ENCODE measurements at regions not wholly inside any gene's neighbourhood (a gene's known extent, or its start where the extent isn't known, plus 50 kb on each side); places are given as distances from the start of the nearest gene placed in this dataset.
"Not testable (repeated sequence)": the region's sequence is repeated elsewhere in the genome, so short reads cannot be mapped to it uniquely, and the experiment has no call there.

DNA sequence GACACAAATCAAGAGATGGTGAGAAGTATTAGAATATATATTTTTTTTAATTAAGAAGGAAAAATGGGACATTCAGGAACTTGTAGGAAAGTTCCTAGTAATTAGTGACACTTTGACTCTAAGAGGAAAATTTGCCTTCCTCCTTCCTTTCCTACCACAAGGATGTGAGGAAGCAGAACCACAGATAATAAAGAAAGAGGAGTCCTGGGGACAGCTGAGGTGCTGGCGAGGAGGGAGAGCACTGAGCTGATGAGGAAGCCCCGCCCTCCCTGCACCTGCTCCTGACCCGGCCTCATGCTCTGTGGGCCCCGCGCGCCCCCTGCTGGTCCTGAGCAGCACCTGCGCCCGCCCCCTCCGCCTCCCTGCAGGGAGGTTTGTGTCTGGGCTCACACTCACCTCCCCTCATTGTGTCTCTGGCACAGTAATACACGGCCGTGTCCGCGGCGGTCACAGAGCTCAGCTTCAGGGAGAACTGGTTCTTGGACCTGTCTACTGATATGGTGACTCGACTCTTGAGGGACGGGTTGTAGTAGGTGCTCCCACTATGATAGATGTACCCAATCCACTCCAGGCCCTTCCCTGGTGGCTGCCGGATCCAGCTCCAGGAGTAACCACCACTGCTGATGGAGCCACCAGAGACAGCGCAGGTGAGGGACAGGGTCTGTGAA is 822.6 kb downstream of the TMEM121 start:
- TF ChIP-seq, protein P1, sequence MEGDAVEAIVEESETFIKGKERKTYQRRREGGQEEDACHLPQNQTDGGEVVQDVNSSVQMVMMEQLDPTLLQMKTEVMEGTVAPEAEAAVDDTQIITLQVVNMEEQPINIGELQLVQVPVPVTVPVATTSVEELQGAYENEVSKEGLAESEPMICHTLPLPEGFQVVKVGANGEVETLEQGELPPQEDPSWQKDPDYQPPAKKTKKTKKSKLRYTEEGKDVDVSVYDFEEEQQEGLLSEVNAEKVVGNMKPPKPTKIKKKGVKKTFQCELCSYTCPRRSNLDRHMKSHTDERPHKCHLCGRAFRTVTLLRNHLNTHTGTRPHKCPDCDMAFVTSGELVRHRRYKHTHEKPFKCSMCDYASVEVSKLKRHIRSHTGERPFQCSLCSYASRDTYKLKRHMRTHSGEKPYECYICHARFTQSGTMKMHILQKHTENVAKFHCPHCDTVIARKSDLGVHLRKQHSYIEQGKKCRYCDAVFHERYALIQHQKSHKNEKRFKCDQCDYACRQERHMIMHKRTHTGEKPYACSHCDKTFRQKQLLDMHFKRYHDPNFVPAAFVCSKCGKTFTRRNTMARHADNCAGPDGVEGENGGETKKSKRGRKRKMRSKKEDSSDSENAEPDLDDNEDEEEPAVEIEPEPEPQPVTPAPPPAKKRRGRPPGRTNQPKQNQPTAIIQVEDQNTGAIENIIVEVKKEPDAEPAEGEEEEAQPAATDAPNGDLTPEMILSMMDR (IDR thresholded peaks at IDR 0.05), result peak in 5 of 6 experiments; percentile 25 to 58 (median 40)
- H3K4me3 ChIP-seq; intact Hi-C loops (cut with DNase I); H3K9me3 ChIP-seq; H3K27me3 ChIP-seq; H3K4me1 ChIP-seq; DNase-seq; H3K36me3 ChIP-seq; H3K27ac ChIP-seq: not testable (repeated sequence)
- WGBS, 2 donors, result 21 to 38% methylated on average over 10 to 13 of the region's 18 CpGs

DNA sequence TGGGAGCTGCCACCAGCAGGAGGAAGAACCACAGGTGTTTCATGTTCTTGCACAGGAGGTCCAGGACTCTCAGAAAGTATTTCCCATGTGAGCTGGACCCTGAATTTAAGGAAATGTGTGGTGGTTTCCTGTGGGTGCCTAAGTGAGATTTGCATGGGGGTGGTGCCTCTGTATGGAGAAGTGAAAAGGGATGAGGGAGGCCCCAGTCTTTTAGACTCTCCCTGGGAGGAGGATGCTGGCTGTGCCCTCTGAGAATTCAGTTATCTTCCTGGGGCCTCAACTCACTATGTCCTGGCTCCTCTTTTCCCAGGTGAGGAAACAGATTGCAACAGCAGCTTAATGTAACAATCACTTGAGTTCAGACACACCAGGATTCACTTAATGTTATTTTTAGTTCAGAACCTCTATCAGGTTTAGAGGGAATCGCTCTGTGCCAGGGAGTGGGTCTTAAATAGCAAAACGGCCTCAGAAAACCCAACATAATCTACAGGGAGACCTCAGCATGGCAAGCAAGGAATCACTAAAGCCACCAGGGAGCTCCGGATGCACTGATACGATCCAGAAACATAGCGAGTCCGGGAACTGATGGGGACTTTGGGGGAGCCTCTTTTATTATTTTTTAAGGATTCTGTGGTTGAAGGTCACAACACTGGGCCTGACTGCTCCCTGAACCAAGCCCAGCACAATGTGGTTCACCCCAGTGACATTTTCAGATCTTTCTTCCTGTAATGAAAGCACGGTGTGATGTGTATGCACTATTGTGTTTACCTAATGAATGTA is 823.5 kb downstream of the TMEM121 start:
- DNase-seq; intact Hi-C loops (cut with DNase I); H3K36me3 ChIP-seq; H3K27ac ChIP-seq; H3K4me1 ChIP-seq; H3K27me3 ChIP-seq; H3K4me3 ChIP-seq; H3K9me3 ChIP-seq: not testable (repeated sequence)
- 74 to 78% methylated on average over 7 of the region's 7 CpGs for WGBS, 2 donors

DNA sequence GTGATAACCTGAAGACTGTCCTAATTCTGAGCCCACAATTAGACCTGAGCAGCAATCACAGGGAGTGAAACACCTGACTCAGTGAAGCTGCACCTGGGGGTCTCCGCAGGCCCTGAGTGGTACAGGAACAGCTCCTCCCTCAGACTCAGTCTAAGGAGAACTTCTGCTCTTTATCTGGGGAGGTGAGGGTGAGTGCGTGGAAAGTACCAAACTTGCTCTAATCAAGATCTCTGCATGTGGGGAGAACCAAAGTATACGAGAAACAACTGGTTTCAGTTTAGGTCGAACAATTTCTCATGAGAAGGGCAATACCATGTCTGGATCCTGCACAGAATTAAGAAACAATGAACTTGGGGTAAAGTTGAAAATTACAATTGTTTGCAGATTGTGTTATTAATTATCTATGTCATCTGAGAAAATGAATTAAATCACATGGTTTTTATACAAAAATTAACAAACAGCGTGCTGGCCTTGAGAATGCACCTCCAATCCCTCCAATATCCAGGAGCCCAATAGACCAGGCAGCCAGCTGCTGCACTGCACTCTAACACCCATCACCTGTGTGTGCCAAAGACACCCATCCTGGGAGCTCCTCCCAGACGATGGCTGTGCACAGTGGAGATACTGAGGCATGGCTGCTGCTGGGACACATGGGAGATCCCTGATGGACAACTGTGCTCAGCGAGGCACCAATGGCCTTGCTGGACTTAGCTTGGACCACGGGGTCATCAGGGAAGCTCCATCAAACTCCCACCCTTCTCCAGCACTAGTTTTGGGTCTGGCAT is 828.8 kb downstream of the TMEM121 start:
- DNase-seq; H3K4me1 ChIP-seq; H3K27ac ChIP-seq; H3K4me3 ChIP-seq; intact Hi-C loops (cut with DNase I); H3K9me3 ChIP-seq; H3K27me3 ChIP-seq; H3K36me3 ChIP-seq: not testable (repeated sequence)
- WGBS, 2 donors, result 29 to 39% methylated on average over 5 to 7 of the region's 8 CpGs

DNA sequence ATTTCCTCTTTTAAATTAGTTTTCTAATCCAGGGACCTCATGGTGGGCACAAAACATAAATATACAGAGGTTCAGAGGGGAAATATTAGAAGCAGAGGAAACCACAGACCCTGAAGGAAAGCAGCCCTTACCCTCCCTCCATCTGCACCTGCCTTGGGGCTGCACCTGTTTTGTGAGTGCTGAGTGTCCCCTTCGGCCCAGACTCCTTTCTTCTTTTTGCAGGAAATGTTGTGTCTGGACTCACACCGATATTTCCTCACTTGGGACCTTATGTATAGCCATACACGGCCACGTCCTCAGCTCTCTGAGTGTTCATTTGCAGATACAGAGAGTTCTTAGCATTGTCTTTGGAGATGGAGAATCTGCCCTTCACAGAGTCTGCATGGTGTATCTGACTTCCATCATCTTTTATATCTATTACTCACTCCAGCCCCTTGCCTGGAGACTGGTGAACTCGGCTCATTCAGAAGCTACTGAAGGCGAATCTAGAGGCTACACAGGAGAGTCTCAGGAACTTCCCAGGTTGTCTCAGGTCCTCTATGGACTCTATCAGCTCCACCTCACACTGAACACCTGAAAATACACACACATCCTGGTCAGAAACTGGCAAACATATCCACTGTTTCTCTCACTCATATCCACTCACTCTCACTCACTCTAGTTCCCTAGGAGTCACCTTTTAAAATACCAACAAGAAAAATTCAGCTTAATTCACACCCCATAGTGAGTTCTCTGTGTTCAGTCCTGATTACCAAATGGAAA is 829.7 kb downstream of the TMEM121 start:
- 37 to 39% methylated on average over 5 to 6 of the region's 6 CpGs for WGBS, 2 donors
- H3K9me3 ChIP-seq; H3K36me3 ChIP-seq; H3K4me1 ChIP-seq; DNase-seq; H3K4me3 ChIP-seq; H3K27me3 ChIP-seq; H3K27ac ChIP-seq; intact Hi-C loops (cut with DNase I): not testable (repeated sequence)

DNA sequence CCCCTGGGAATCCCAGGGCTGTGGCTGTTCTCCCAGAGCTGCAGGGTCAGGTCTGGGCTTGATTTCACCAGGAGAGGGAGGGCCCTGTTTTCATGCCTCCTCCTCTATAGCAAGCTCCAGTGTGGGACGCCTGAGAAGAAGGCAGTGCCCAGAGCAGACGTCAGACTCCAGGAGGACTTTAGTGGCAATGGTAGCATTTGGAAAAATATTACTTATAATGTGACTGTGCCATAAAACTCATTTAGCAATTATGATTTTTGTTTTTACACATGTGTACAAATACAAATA is 830.2 kb downstream of the TMEM121 start:
- H3K4me3 ChIP-seq; H3K4me1 ChIP-seq; H3K9me3 ChIP-seq; H3K36me3 ChIP-seq; DNase-seq; H3K27me3 ChIP-seq; intact Hi-C loops (cut with DNase I); H3K27ac ChIP-seq: not testable (repeated sequence)
- WGBS, 2 donors, result 21 to 32% methylated on average over 2 of the region's 2 CpGs

DNA sequence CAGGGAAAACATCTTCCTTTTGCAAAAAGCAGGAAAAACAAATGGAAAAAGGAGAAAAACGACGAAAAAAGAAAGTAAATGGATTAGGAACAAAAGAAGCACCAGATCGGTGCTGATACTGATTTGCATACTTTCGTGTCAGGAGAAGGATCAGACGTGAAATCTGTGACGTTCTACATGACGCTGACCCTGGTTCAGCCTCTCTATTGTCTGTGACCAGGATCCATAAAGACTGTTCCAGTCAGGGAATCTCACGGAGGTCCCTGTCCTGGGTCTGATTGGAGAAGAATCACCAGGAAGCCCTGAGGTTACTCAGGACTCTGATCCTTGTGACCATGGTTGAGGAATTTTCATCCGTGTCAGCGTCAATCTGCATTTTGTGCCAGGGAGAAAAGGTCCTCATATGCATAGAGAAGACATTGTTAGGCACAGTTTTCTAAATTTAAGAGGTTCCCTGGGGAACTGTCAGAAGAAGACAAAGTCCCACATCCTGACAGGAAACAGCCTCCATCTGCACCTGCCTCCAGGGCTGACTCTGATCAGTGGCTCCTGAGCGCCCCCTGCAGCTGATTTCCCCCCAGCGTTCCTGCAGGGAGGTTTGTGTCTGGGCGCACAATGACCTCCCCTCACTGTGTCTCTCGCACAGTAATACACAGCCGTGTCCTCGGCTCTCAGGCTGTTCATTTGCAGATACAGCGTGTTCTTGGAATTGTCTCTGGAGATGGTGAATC is 832.9 kb downstream of the TMEM121 start:
- H3K36me3 ChIP-seq; intact Hi-C loops (cut with DNase I); H3K4me3 ChIP-seq; H3K9me3 ChIP-seq; H3K27ac ChIP-seq; DNase-seq; H3K4me1 ChIP-seq; H3K27me3 ChIP-seq: not testable (repeated sequence)
- 39 to 40% methylated on average over 3 to 12 of the region's 17 CpGs for WGBS, 2 donors

DNA sequence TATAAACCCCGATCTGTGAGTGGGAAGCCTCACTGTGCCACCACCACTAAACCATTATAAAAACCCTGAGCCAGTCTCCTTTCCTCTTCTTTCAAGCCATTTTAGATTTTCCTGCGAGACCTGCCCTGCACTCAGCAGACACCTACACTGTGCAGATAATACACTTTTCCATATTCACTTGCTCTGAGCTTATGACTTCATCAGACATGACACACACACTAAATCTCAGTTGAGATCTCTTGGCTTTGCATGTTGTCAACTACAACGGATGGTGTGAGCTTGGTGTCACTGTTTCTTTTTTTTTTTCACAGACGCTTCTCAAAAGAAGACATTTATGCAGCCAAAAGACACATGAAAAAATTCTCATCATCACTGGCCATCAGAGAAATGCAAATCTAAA is 839.0 kb downstream of the TMEM121 start:
- H3K4me1 ChIP-seq; H3K4me3 ChIP-seq; H3K27ac ChIP-seq; H3K27me3 ChIP-seq; H3K36me3 ChIP-seq; intact Hi-C loops (cut with DNase I); H3K9me3 ChIP-seq; DNase-seq: not testable (repeated sequence)
- 24 to 29% methylated on average over 2 of the region's 4 CpGs for WGBS, 2 donors

DNA sequence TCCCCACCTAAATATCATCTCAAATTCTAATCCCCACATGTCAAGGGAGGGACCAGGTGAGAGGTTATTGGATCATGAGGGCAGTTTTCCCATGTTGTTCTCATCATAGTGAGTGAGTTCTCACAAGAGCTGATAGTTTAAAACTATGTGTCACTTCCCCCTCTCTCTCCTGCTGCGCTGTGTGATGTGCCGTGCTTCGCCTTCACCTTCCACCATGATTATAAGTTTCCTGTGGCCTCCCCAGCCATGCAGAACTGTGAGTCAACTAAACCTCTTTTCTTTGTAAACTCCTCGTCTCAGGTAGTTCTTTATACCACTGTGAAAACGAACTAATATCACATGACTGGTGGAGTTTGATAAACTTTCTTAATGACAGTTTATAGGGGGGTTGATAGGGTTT is 839.5 kb downstream of the TMEM121 start:
- WGBS, 2 donors, result 32 to 40% methylated on average over 3 of the region's 5 CpGs
- H3K4me3 ChIP-seq; H3K36me3 ChIP-seq; H3K9me3 ChIP-seq; H3K27me3 ChIP-seq; H3K4me1 ChIP-seq; H3K27ac ChIP-seq; intact Hi-C loops (cut with DNase I); DNase-seq: not testable (repeated sequence)

DNA sequence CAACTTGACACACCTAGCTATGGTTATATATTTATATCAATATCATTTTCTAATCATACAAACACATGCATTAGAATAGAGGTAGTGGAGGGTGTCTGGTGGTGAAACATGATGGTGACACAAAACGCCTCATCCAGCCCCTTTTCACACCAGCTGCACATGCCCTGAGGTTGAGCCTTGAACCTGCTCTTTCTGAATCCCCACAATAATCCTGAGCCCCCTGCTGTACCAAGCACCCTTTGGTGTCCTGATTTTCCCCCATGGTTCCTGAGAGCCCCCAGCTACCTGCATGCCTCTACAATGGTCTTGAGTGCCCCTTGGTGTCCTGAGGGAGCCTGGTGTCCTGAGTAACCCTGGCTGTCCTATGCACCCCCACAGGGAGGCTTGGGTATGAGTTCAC is 840.6 kb downstream of the TMEM121 start:
- intact Hi-C loops (cut with DNase I), result not testable (repeated sequence)

DNA sequence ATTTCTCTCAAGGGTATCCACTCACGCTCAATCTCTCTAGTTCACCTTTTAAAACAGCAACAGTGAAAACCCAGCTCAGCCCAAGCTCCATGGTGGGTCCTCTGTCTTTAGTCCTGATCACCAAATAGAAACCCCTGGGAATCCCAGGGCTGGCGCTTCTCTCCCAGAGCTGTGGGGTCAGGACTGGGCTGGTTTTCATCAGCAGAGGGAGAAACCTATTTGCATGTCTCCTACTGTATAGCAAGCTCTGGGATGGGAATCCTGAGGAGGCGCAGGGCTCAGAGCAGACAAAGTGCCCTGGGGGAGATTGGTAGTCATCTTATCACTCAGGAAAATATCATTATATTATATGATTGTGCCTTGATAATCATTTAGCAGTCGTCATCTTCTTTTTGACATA is 843.1 kb downstream of the TMEM121 start:
- H3K4me3 ChIP-seq; H3K27ac ChIP-seq; H3K4me1 ChIP-seq; H3K9me3 ChIP-seq; DNase-seq; H3K27me3 ChIP-seq; H3K36me3 ChIP-seq; intact Hi-C loops (cut with DNase I): not testable (repeated sequence)
- 49 to 63% methylated on average over 3 of the region's 4 CpGs for WGBS, 2 donors

More for the DNA sequence above, 840.6 kb downstream of the TMEM121 start:
- not testable (repeated sequence) for DNase-seq, H3K36me3 ChIP-seq, H3K4me1 ChIP-seq, H3K4me3 ChIP-seq, H3K9me3 ChIP-seq, H3K27me3 ChIP-seq, H3K27ac ChIP-seq
- 25 to 40% methylated on average over 1 of the region's 1 CpG for WGBS, 2 donors
